ES-I3 (cell line): ENCODE measurements at regions not wholly inside any gene's neighbourhood (a gene's known extent, or its start where the extent isn't known, plus 50 kb on each side); places are given as distances from the start of the nearest gene placed in this dataset.

ENCODE experiments used
- H3K36me3 ChIP-seq: 2 replicates; pipeline ENCODE4 v1.6.1; 2013; ENCODE audit warnings: mild to moderate bottlenecking, low read length, control low read depth, moderate library complexity; ENCODE audit not compliant: insufficient read depth
- H3K4me1 ChIP-seq: 2 replicates; pipeline ENCODE4 v1.6.1; 2013; ENCODE audit warnings: mild to moderate bottlenecking, control low read depth, low read length; ENCODE audit not compliant: insufficient read depth
- H3K9ac ChIP-seq: 2 replicates; pipeline ENCODE4 v1.6.1; 2013; ENCODE audit warnings: low read depth, mild to moderate bottlenecking, low read length, moderate library complexity
- H3K9me3 ChIP-seq: 2 replicates; pipeline ENCODE4 v1.6.1; 2013; ENCODE audit warnings: mild to moderate bottlenecking, low read length, moderate library complexity; ENCODE audit not compliant: control insufficient read depth, insufficient read depth

- H3K9me3 ChIP-seq: no peaks in the 10 kb centered on the region
These were observed 457.6 kb downstream of the CMPK2 start for GRCh38 chr2:6408057-6408456.

GRCh38 chr2:6410313-6410712 is 455.4 kb downstream of the CMPK2 start:
- Histone ChIP-seq H3K9me3 (no peaks in the 10 kb centered on the region), H3K36me3 (peaks cover 2% of the 10 kb centered on the region; the same call in 1 of the 2 replicates), H3K9ac (no peak overlapping the region), H3K4me1 (no peaks in the 10 kb centered on the region)

More at GRCh38 chr2:6408057-6408456, 457.6 kb downstream of the CMPK2 start:
- H3K4me1 ChIP-seq: no peaks in the 10 kb centered on the region
- no peaks in the 10 kb centered on the region for H3K36me3 ChIP-seq
- H3K9ac ChIP-seq: no peak overlapping the region

GRCh38 chr2:6412533-6413091 is 453.1 kb downstream of the CMPK2 start:
- Histone ChIP-seq H3K36me3 (peaks cover 2% of the 10 kb centered on the region; the same call in 1 of the 2 replicates), H3K9me3 (no peaks in the 10 kb centered on the region), H3K9ac (no peak overlapping the region), H3K4me1 (no peaks in the 10 kb centered on the region)

- Histone ChIP-seq H3K9me3 (no peaks in the 10 kb centered on the region), H3K36me3 (peaks cover 2% of the 10 kb centered on the region; the same call in 1 of the 2 replicates), H3K9ac (no peak overlapping the region), H3K4me1 (no peaks in the 10 kb centered on the region)
These were observed 448.7 kb downstream of the CMPK2 start for GRCh38 chr2:6417050-6417449.

- Histone ChIP-seq H3K4me1 (no peaks in the 10 kb centered on the region), H3K36me3 (peaks cover 1% of the 10 kb centered on the region; the same call in 1 of the 2 replicates), H3K9me3 (no peaks in the 10 kb centered on the region), H3K9ac (no peak overlapping the region)
These were observed 447.4 kb downstream of the CMPK2 start for GRCh38 chr2:6418291-6418690.

GRCh38 chr2:6421138-6421730 is 444.5 kb downstream of the CMPK2 start:
- no peaks in the 10 kb centered on the region for H3K9me3 ChIP-seq
- no peak overlapping the region for H3K9ac ChIP-seq
- H3K36me3 ChIP-seq: no peaks in the 10 kb centered on the region
- no peaks in the 10 kb centered on the region for H3K4me1 ChIP-seq

GRCh38 chr2:6421888-6422287 is 443.8 kb downstream of the CMPK2 start:
- Histone ChIP-seq H3K36me3 (no peaks in the 10 kb centered on the region), H3K9me3 (no peaks in the 10 kb centered on the region), H3K4me1 (no peaks in the 10 kb centered on the region), H3K9ac (no peak overlapping the region)

GRCh38 chr2:6423157-6423556 is 442.6 kb downstream of the CMPK2 start:
- H3K9ac ChIP-seq: no peak overlapping the region

GRCh38 chr2:6423944-6424343 is 441.8 kb downstream of the CMPK2 start:
- Histone ChIP-seq H3K9ac (no peak overlapping the region), H3K9me3 (no peaks in the 10 kb centered on the region), H3K36me3 (no peaks in the 10 kb centered on the region), H3K4me1 (no peaks in the 10 kb centered on the region)

More at GRCh38 chr2:6423157-6423556, 442.6 kb downstream of the CMPK2 start:
- Histone ChIP-seq H3K4me1 (no peaks in the 10 kb centered on the region), H3K9me3 (no peaks in the 10 kb centered on the region), H3K36me3 (no peaks in the 10 kb centered on the region)

GRCh38 chr2:6425032-6425431 is 440.7 kb downstream of the CMPK2 start:
- Histone ChIP-seq H3K9me3 (no peaks in the 10 kb centered on the region), H3K9ac (no peak overlapping the region), H3K4me1 (peaks cover 2% of the 10 kb centered on the region; the same call in 1 of the 2 replicates), H3K36me3 (no peaks in the 10 kb centered on the region)

- Histone ChIP-seq H3K9me3 (no peaks in the 10 kb centered on the region), H3K4me1 (peaks cover 4% of the 10 kb centered on the region; the same call in 1 of the 2 replicates), H3K9ac (no peak overlapping the region), H3K36me3 (no peaks in the 10 kb centered on the region)
These were observed 436.3 kb downstream of the CMPK2 start for GRCh38 chr2:6429210-6429986.

GRCh38 chr2:6434438-6434837 is 431.3 kb downstream of the CMPK2 start:
- Histone ChIP-seq H3K9me3 (no peaks in the 10 kb centered on the region), H3K9ac (no peak overlapping the region), H3K36me3 (no peaks in the 10 kb centered on the region), H3K4me1 (peaks cover 4% of the 10 kb centered on the region; the same call in 1 of the 2 replicates)

GRCh38 chr2:6441800-6442199 is 423.9 kb downstream of the CMPK2 start:
- no peaks in the 10 kb centered on the region for H3K4me1 ChIP-seq
- no peaks in the 10 kb centered on the region for H3K36me3 ChIP-seq
- no peaks in the 10 kb centered on the region for H3K9me3 ChIP-seq
- no peak overlapping the region for H3K9ac ChIP-seq

GRCh38 chr2:6442252-6442985 is 423.3 kb downstream of the CMPK2 start:
- H3K9ac ChIP-seq: no peak overlapping the region
- H3K9me3 ChIP-seq: no peaks in the 10 kb centered on the region
- H3K36me3 ChIP-seq: no peaks in the 10 kb centered on the region
- H3K4me1 ChIP-seq: no peaks in the 10 kb centered on the region
